A549 (cell line): ENCODE measurements at regions not wholly inside any gene's neighbourhood (a gene's known extent, or its start where the extent isn't known, plus 50 kb on each side); places are given as distances from the start of the nearest gene placed in this dataset.

Experiments used
- ATAC-seq, 2 experiments: fragments of 200-7000 bp in 1 of 2; fragments of >200 bp in 1 of 2; cut with Nextera tagmentation in 1 of 2; cut with Tn5 transposase in 1 of 2; 3 replicates each; pipeline versions ENCODE4 v1.8.0 to v1.9.1; 2018 to 2020; ENCODE audit warnings: mild to moderate bottlenecking in 1 of 2, moderate library complexity in 1 of 2
- CTCF ChIA-PET: fragments of 300-600 bp; sonication (Branson Sonifier 250); formaldehyde crosslinking; extraction: SDS; loops from one replicate; lab custom pipeline; 2021; ENCODE audit warnings: antibody characterized with exemption, inconsistent platforms; lab: Yijun Ruan, JAX
- POLR2A ChIA-PET: fragments of 350-600 bp; formaldehyde crosslinking; extraction: SDS; loops from one replicate; lab custom pipeline; 2021; ENCODE audit warnings: antibody characterized with exemption, inconsistent platforms; lab: Yijun Ruan, JAX
- DNase-seq, 2 experiments: peaks; one replicate each; pipeline versions ENCODE4 v3.0.0 to v3.0.0-alpha.2; 2011 to 2016; ENCODE audit warnings: low read depth in 1 of 2, low spot score in 1 of 2
- FAIRE-seq: peaks from 2 replicates; lab custom pipeline; 2011; peaks lifted over from hg19 to GRCh38; lab: Jason Lieb, UNC
- H3K27ac ChIP-seq, 2 experiments: fragments of >200 bp; sonication (Bioruptor Twin); formaldehyde crosslinking; 3 replicates each; pipeline ENCODE4 v1.5.1; 2016 to 2017
- H3K4me1 ChIP-seq: fragments of >200 bp; sonication (Bioruptor Twin); formaldehyde crosslinking; 3 replicates; pipeline ENCODE4 v1.6.1; 2016
- H3K4me2 ChIP-seq: fragments of >200 bp; sonication (Bioruptor Twin); formaldehyde crosslinking; 3 replicates; pipeline ENCODE4 v1.6.1; 2016
- H3K4me3 ChIP-seq: fragments of >200 bp; sonication (Bioruptor Twin); formaldehyde crosslinking; 3 replicates; pipeline ENCODE4 v1.5.1; 2016
- H3K9me3 ChIP-seq: fragments of >200 bp; sonication (Bioruptor Twin); formaldehyde crosslinking; 3 replicates; pipeline ENCODE4 v1.6.1; 2016
- BHLHE40 ChIP-seq: IDR thresholded peaks from 2 replicates; pipeline ENCODE4 v1.6.1; 2012; ENCODE audit warnings: low read depth, low read length, inconsistent platforms
- CHD2 ChIP-seq: fragments of 150-350 bp; IDR thresholded peaks from 2 replicates; pipeline ENCODE4 v1.6.1; 2014; ENCODE audit warnings: low read length; ENCODE audit not compliant: partially characterized antibody
- CHD4 ChIP-seq: fragments of 200-600 bp; sonication (generic); IDR thresholded peaks from 2 replicates; pipeline ENCODE4 v1.6.1; 2016; ENCODE audit warnings: antibody characterized with exemption, mild to moderate bottlenecking, borderline replicate concordance
- EHMT2 ChIP-seq: fragments of 200-600 bp; sonication (generic); IDR thresholded peaks from 2 replicates; pipeline ENCODE4 v1.6.1; 2016; ENCODE audit warnings: antibody characterized with exemption, low read depth, mild to moderate bottlenecking, moderate library complexity
- EP300 ChIP-seq, 2 experiments: fragments of >200 bp; sonication (Bioruptor Twin); formaldehyde crosslinking; IDR thresholded peaks; 2 replicates in 1 of 2; 3 replicates in 1 of 2; pipeline ENCODE4 v1.6.1; 2016 to 2017
- FOXS1 ChIP-seq: fragments of 250-450 bp; sonication (Bioruptor Pico); IDR thresholded peaks from 2 replicates; pipeline ENCODE4 v1.5.0; 2020; ENCODE audit warnings: mild to moderate bottlenecking, moderate library complexity
- KDM5A ChIP-seq: fragments of 200-600 bp; sonication (generic); IDR thresholded peaks from 2 replicates; pipeline ENCODE4 v1.6.1; 2016; ENCODE audit warnings: antibody characterized with exemption, mild to moderate bottlenecking
- MAFK ChIP-seq: fragments of 450-650 bp; IDR thresholded peaks from 2 replicates; pipeline ENCODE4 v1.6.1; 2014; ENCODE audit not compliant: partially characterized antibody
- NFE2L2 ChIP-seq: fragments of 150-350 bp; conservative IDR thresholded peaks from 2 replicates; pipeline ENCODE4 v1.6.1; 2014; ENCODE audit warnings: low read length
- NR3C1 ChIP-seq: fragments of >200 bp; sonication (Bioruptor Twin); formaldehyde crosslinking; IDR thresholded peaks from 3 replicates; pipeline ENCODE4 v1.6.1; 2017
- ZFP36 ChIP-seq: fragments of 450-650 bp; IDR thresholded peaks from 2 replicates; pipeline ENCODE4 v1.6.1; 2014; ENCODE audit warnings: borderline replicate concordance; ENCODE audit not compliant: partially characterized antibody
- WGBS: methylation state at CpG from one replicate; pipeline ENCODE4 v1.1.6; 2017; ENCODE audit errors: missing lambda C conversion rate; 5-methylcytosine and 5-hydroxymethylcytosine counted together
- TF ChIP-seq, protein P1 (sequence below): fragments of 150-350 bp; IDR thresholded peaks from 2 replicates; pipeline ENCODE4 v1.6.1; 2014; ENCODE audit warnings: low read depth, mild to moderate bottlenecking, low read length
- TF ChIP-seq, protein P2 (sequence below): fragments of 450-650 bp; IDR thresholded peaks from 2 replicates; pipeline ENCODE4 v1.6.1; 2014; ENCODE audit warnings: antibody characterized with exemption
- TF ChIP-seq, protein P3 (sequence below): fragments of >200 bp; sonication (Bioruptor Twin); formaldehyde crosslinking; IDR thresholded peaks from 3 replicates; pipeline ENCODE4 v1.5.1; 2016
- TF ChIP-seq, protein P4 (sequence below): fragments of 250-450 bp; sonication (Bioruptor Pico); IDR thresholded peaks from 2 replicates; pipeline ENCODE4 v1.5.0; 2021; ENCODE audit warnings: mild to moderate bottlenecking, moderate library complexity, borderline replicate concordance

DNA sequence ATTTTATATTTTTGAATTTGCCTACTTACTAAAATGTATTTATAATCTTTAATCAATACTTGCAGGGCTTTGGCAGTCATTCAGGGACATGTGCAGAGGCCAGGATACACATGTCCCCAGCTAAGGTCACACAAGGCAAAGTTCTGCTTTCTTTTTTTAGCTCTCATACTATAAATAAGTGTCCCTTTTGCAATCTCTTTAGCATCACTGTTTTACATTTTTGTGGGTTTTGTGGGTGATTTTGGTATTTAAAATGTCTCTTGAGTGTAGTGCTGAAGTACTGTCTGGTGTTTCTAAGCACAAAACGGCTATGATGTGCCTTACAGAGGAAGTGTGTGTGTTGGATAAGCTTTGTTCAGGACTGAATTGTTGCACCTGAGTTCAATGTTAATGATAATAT is 309.0 kb upstream of the GULP1 start:
- peaks cover 8% of the 10 kb centered on the region; the same call in 2 of the 3 replicates for H3K4me1 ChIP-seq
- POLR2A ChIA-PET = no interaction called here
- H3K4me3 ChIP-seq = no peak overlapping the region
- H3K4me2 ChIP-seq = no peak overlapping the region
- CTCF ChIA-PET = no interaction called here
- DNase-seq = no peak
- H3K9me3 ChIP-seq = no peaks in the 10 kb centered on the region
- ATAC-seq = no peak
- TF ChIP-seq CHD2 = no peak
- TF ChIP-seq, protein P1, sequence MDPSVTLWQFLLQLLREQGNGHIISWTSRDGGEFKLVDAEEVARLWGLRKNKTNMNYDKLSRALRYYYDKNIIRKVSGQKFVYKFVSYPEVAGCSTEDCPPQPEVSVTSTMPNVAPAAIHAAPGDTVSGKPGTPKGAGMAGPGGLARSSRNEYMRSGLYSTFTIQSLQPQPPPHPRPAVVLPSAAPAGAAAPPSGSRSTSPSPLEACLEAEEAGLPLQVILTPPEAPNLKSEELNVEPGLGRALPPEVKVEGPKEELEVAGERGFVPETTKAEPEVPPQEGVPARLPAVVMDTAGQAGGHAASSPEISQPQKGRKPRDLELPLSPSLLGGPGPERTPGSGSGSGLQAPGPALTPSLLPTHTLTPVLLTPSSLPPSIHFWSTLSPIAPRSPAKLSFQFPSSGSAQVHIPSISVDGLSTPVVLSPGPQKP = no peak
- TF ChIP-seq, all 56 proteins: peak for 0
- H3K27ac ChIP-seq = no peak overlapping the region
- no peak for FAIRE-seq
- WGBS = 58% methylated on average over 1 of the region's 1 CpG

DNA sequence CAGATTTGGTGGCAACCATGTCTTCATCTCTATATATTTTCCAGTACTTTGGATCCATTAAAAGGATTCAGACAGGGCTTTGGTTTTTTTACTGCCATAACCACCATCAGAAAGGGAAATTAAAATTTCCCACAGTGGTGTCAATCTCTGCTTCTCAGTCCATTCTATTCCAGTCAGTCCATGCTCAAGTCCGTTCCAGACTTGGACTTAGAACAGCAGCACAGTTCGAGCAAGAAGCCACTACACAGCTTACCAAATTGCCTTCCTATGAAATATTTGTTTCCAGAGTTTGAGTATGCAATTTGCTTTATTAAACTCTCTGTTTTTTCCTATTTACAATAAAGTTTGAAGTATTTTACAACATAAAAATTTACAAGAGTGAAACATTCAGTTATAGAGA is 306.5 kb upstream of the GULP1 start:
- H3K4me3 ChIP-seq = no peak overlapping the region
- ChIA-PET POLR2A (no interaction called here), CTCF (no interaction called here)
- ATAC-seq = no peak
- H3K4me1 ChIP-seq = peaks cover 8% of the 10 kb centered on the region; the same call in 2 of the 3 replicates
- no peak for TF ChIP-seq KDM5A
- no peak overlapping the region for H3K4me2 ChIP-seq
- H3K27ac ChIP-seq = peak overlapping the region in 1 of 2 experiments; percentile 58; a peak in 2 of 6 replicates
- WGBS = 86% methylated on average over 2 of the region's 2 CpGs
- FAIRE-seq = no peak
- DNase-seq = no peak
- no peaks in the 10 kb centered on the region for H3K9me3 ChIP-seq

DNA sequence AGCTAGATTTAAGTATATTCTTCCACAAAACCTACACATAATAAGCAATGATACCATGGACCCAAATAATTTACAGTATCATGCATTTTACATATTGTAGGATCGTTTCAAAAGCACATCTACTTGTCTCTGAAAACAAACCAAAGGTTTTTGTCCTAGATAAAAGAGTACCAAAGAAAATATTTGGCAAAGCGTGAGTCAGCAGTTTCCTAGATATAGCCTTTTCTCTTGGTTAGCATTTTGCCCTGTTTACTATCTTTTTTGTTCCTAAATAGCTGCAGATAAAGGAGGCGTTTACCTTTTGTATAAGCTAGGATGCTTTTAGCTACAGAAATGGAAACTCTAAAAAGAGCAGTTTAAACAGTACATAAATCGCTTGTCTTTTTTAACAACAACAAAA is 305.8 kb upstream of the GULP1 start:
- H3K27ac ChIP-seq = peak overlapping the region; percentile 17 to 73; a peak in 5 of 6 replicates
- POLR2A ChIA-PET = no interaction called here
- H3K4me3 ChIP-seq = no peak overlapping the region
- peak; percentile 36 for FAIRE-seq
- CTCF ChIA-PET = no interaction called here
- peak; percentile 72 for TF ChIP-seq NFE2L2
- peak; percentile 96 for TF ChIP-seq MAFK
- no peak for TF ChIP-seq ZFP36
- no peak for DNase-seq
- H3K4me2 ChIP-seq = peak overlapping the region; percentile 44
- ATAC-seq = no peak
- H3K9me3 ChIP-seq = no peaks in the 10 kb centered on the region
- H3K4me1 ChIP-seq = peaks cover 8% of the 10 kb centered on the region; the same call in 2 of the 3 replicates
- 38% methylated on average over 4 of the region's 4 CpGs for WGBS

DNA sequence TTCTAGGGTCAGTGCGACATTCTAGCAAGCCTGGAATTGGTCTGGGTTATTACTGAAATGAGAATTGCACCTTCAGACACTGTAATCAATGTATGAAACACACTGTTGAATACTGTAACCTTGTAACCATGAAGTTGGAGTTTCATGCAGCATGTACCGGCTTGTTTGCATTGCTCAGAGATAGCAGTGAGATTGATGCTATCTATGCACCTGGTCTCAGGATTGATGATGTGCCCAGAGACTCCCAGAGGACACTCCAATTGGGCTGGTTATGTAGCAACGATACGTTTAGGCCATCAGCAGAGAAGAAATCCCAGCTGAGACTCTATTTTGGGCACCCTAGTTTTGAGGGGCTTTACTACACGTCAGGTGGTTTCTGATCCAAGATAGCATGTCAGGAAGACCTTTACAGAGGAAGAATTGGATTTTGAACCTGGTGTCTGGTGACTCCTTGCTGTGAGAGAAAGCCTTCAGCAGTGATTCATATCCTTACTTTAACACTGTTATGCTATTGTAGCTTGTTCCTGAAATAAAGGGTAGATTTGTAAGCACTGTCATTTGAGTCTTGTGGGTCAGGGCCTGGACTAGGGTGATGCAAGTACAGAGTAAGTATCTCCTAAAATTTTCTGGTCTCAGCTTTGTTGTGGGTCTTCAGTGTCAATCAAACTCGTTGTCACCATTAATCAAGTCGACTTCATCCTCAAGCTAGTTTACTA is 305.1 kb upstream of the GULP1 start:
- Histone ChIP-seq H3K9me3 (no peaks in the 10 kb centered on the region), H3K4me2 (peak overlapping the region; percentile 44), H3K4me3 (no peak overlapping the region), H3K4me1 (peaks cover 8% of the 10 kb centered on the region; the same call in 2 of the 3 replicates), H3K27ac (peak overlapping the region; percentile 17 to 73; a peak in 5 of 6 replicates)
- peak in 1 of 2 experiments; percentile 45; a peak in 4 of 6 replicates for ATAC-seq
- CTCF ChIA-PET = interaction anchor here (0.6 kb wide), 1 partner anchor 485 kb away, joined by 3 read pairs; no protein-coding TSS in a partner anchor
- TF ChIP-seq FOXS1 = no peak
- TF ChIP-seq CHD4 = no peak
- no peak for TF ChIP-seq NFE2L2
- no peak for TF ChIP-seq KDM5A
- TF ChIP-seq BHLHE40 = no peak
- TF ChIP-seq, protein P2, sequence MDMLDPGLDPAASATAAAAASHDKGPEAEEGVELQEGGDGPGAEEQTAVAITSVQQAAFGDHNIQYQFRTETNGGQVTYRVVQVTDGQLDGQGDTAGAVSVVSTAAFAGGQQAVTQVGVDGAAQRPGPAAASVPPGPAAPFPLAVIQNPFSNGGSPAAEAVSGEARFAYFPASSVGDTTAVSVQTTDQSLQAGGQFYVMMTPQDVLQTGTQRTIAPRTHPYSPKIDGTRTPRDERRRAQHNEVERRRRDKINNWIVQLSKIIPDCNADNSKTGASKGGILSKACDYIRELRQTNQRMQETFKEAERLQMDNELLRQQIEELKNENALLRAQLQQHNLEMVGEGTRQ = no peak
- TF ChIP-seq, protein P3, sequence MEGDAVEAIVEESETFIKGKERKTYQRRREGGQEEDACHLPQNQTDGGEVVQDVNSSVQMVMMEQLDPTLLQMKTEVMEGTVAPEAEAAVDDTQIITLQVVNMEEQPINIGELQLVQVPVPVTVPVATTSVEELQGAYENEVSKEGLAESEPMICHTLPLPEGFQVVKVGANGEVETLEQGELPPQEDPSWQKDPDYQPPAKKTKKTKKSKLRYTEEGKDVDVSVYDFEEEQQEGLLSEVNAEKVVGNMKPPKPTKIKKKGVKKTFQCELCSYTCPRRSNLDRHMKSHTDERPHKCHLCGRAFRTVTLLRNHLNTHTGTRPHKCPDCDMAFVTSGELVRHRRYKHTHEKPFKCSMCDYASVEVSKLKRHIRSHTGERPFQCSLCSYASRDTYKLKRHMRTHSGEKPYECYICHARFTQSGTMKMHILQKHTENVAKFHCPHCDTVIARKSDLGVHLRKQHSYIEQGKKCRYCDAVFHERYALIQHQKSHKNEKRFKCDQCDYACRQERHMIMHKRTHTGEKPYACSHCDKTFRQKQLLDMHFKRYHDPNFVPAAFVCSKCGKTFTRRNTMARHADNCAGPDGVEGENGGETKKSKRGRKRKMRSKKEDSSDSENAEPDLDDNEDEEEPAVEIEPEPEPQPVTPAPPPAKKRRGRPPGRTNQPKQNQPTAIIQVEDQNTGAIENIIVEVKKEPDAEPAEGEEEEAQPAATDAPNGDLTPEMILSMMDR = no peak
- TF ChIP-seq NR3C1 = no peak
- TF ChIP-seq EP300 (IDR thresholded peaks at IDR 0.05) = no peak
- TF ChIP-seq EHMT2 = no peak
- TF ChIP-seq, protein P4, sequence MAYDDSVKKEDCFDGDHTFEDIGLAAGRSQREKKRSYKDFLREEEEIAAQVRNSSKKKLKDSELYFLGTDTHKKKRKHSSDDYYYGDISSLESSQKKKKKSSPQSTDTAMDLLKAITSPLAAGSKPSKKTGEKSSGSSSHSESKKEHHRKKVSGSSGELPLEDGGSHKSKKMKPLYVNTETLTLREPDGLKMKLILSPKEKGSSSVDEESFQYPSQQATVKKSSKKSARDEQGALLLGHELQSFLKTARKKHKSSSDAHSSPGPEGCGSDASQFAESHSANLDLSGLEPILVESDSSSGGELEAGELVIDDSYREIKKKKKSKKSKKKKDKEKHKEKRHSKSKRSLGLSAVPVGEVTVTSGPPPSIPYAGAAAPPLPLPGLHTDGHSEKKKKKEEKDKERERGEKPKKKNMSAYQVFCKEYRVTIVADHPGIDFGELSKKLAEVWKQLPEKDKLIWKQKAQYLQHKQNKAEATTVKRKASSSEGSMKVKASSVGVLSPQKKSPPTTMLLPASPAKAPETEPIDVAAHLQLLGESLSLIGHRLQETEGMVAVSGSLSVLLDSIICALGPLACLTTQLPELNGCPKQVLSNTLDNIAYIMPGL (CRISPR knock-in tag) = no peak
- TF ChIP-seq, all 56 proteins: peak for 0
- POLR2A ChIA-PET = no interaction called here
- FAIRE-seq = no peak
- no peak for DNase-seq
- 87% methylated on average over 7 of the region's 7 CpGs for WGBS
